EL (cell line): ENCODE measurements at regions not wholly inside any gene's neighbourhood (a gene's known extent, or its start where the extent isn't known, plus 50 kb on each side); places are given as distances from the start of the nearest gene placed in this dataset.
"Not testable (repeated sequence)": the region's sequence is repeated elsewhere in the genome, so short reads cannot be mapped to it uniquely, and the experiment has no call there.

Experiments used
- DNase-seq: peaks from one replicate; pipeline ENCODE4 v3.0.0-alpha.2; 2016

DNA sequence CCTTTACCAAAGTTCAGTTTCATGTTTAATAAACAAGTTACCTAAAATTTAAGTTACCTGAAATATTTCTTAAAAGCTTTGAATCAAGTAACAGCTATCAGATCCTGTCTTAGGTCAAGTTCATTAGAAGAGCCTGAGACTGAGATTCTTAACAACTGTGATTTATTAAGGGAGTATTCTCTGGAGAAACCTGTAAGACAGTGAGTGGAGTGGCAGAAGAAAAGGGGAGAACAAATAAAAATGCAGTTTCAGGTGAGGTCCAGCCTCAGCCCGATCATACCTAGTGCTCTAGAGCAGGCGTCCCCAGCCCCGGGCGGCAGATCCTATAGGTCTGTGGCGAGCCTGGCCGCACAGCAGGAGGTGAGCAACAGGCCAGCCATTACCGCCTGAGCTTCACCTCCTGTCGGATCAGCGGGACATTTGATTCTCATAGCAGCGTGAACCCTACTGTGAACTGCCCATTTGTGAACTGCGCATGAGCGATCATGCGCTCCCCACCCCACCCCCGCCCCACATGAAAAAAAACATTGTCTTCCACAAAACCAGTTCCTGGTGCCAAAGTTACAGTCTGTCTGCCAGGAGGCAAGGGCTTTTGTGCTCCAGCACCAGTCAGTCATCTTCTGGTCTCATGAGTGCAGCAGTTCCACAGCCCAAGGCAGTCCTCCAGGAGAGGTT is 59.2 kb upstream of the ADGRB3 start:
- DNase-seq, result no peak

DNA sequence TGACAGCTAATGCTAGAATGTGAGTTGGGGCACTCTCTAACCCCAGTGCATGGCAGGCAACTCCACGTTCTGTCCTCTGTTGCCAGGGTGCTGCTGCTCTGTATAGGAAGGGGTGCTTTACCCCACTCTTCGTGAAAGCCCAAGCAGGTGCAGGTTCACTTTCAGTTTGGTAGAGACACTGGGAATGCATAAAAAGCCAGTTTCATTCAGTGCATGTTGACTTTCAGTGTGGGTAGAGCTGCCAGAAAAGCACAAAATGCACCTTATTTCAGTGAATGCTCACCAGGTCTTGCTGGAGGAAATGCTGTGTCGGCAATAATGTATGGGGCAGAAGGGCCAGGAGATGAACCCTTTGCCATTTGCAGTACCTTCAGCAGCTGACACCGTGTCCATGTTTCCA is 62.1 kb upstream of the ADGRB3 start:
- no peak for DNase-seq

DNA sequence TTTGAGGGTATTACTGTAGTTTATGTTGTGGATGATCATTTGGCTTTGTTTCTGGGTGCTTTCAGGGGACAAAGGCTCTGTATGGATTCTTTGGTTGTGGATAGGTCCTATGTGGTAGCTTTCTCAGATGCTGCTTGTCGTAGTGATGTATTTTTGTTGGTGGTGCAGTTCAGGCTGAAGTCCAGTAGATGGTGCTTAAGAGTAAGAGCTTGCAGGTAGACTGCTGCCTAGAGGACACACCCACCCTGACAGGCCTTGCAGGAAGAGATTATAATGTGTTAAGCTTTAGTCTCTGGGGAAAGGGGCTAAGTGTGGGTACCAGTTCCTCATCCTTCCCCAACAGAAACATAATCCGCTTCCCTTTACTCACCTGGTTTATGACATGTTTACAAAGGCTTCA is 62.6 kb upstream of the ADGRB3 start:
- DNase-seq, result no peak

DNA sequence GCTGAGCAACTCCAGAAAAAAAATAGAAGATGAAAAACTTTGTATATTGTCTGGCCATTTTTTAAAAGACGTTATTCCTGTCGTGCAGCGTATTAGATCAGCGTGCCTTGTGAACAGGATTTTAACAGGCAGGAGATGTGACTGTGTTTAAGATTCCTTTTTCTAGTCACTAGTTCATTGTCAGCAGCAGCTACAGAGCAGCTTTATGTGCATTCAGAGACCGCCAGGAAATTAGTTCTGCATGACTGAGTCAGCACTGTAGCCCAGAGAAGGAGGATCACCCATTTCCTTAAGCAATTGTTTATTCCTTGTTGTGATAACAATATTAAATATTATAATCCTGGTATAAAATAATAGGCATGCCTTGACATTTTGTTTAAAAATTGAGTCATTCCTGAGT is 75.4 kb upstream of the ADGRB3 start:
- DNase-seq, result no peak

DNA sequence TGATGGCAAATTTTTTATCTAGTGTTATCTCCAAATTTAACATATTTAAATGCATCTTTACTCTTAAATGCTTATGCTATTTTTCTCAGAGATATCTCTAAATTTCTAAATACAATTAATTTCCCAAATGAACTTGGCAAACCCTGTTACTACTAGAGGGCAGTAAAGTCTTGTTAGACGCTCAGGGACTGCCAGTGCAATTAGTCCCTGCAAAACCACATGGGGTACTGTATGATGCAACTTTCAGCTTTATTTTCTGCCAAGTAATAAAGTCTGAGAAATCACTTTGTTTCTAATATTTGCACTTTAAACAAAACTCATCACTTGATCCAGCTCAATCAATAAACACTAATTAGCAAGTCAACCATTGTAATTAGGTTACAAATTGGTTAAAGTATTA is 76.0 kb upstream of the ADGRB3 start:
- DNase-seq, result no peak

DNA sequence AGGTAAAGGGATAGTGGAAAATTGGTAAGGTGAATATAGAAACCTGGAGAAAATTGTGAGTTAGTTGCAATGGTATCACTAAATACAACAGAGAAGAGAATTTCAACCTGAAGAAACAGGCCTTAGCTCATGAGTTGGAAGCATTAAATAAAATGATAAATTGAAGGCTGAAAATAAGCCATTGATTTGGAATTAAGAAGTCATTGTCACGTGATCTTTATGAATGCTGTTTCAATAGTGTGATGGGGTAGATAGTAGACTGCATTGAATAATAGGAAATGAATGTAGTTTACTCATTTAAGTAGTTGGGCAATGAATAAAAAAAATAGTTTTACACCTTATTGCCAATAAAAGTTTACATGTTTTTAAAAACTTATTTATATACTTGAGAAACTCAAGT is 88.5 kb upstream of the ADGRB3 start:
- no peak for DNase-seq

DNA sequence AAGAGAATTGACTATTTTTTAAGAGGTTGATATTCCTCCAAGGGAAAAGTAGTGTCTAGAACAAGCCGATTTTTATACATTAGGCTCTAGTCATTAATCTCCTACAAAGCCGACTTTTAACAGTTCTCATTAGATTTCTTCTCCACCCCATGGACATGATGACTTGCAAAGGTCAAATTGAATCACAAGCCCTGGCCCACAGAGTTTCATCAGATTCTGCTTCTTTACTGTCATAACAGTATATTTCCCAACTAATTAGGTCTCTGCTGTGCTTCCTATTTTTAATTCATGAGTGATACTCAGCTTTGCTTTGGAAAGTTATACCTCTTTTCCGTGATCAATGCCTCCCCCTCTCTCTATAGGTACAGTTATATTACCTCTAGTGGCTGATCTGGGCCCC is 90.6 kb upstream of the ADGRB3 start:
- no peak for DNase-seq

DNA sequence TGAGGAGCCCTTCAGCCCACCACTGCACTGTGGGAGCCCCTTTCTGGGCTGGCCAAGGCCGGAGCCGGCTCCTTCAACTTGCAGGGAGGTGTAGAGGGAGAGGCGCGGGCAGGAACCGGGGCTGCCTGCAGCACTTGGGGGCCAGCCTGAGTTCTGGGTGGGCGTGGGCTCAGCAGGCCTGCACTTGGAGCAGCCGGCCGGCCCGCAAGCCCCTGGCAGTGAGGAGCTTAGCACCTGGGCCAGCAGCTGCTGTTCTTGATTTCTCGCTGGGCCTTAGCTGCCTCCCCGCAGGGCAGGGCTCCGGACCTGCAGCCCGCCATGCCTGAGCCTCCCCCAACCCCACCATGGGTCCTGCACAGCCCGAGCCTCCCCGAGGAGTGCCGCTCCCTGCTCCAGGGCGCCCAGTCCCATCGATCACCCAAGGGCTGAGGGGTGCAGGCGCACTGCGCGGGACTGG is 101.7 kb upstream of the ADGRB3 start:
- DNase-seq, result no peak

DNA sequence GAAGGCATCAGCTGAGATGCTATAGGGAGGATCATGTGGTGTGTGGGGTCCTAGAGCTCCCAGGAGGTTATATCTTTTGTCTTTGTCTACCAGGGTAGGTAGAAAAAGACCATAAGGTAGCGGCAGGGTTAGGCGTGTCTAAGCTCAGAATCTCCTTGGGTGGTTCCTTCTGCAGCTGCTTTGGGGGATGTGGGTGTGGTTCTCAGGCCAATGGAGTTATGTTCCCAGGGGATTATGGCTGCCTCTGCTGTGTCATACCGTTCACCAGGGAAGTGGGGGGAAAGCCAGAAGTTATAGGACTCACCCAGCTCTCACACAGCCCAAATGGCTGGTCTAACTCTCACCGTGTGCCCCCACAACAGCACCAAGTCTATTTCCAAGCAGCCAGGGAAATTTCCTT is 107.4 kb upstream of the ADGRB3 start:
- no peak for DNase-seq

DNA sequence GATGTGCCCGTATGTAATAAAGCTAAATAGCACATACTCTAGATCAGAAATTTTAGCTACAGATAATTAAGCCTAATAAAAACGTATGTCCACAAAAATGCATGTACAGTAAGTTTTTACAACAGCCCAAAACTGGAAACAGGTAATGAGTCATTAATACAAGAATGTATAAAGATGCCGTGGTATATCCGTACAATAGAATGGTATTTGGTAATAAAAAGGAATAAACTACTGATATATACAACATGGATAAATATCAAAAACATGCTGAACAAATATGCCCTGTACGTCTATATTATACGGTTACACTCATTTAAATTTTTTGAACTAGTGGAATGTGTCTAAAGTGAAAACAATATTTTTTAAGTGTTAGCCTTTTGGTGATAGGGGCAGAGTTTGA is 128.2 kb upstream of the ADGRB3 start:
- no peak for DNase-seq

DNA sequence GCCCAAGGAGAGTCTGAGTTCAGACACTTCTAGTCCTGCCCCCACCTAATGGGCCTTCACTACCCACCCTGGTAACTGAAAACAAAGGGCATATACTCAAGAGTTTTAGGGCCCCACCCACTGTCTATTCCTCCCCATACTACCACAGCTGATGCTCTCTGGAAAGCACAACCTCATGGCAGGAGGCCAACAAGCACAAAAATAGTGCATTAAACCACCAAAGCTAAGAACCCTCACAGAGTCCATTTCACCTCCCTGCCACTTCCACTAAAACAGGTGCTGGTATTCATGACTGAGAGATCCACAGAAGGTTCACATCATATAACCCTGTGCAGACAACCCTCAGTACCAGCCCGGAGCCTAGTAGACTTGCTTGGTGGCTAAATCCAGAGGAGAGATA is 132.1 kb upstream of the ADGRB3 start:
- no peak for DNase-seq

DNA sequence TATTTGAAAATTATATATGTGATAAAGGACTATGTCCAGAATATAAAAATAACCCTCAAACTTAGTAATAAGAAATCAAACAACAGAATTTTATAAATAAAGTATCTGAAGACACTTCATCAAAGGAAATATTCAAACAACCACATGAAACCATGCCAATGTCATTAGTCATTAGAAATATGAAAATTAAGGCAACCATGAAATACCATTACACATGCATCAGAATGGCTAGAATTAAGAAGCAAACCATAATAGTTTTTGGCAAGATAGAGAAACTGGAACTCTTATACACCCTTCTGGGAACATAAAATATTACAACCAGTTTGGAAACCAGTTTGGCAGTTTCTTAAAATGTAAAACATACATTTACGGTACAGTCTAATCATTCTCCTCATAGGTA is 137.2 kb upstream of the ADGRB3 start:
- no peak for DNase-seq

DNA sequence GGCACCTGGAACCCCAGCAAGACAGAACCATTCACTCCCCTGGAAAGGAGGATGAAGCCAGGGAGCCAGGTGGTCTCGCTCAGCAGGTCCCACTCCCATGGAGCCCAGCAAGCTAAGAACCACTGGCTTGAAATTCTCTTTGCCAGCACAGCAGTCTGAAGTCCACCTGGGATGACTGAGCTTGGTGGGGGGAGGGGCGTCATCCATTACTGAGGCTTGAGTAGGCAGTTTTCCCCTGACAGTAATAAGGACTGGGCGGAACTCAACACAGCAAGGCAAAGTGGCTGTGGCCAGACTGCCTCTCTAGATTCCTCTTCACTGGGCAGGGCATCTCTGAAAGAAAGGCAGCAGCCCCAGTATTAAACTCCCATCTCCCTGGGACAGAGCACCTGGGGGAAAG is 140.2 kb upstream of the ADGRB3 start:
- DNase-seq, result not testable (repeated sequence)

DNA sequence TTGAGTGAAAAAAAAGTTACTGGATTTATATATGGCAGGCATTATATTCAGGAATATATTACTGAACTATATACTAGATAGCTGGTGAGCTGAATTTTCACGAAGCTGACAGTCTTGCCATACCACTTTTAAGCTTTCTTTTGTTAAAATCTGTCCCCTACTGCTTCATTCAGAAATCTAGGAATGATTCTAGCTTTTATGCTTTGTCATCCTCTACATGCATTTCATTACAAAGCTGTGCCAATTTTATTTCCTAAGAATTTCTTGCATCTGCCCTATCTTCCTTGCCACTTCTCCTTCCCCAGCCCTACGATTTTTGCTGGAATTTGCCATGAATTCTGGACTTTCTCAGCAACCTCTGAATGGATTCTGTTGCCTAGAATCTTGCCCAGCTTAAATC is 158.5 kb upstream of the ADGRB3 start:
- DNase-seq, result no peak

DNA sequence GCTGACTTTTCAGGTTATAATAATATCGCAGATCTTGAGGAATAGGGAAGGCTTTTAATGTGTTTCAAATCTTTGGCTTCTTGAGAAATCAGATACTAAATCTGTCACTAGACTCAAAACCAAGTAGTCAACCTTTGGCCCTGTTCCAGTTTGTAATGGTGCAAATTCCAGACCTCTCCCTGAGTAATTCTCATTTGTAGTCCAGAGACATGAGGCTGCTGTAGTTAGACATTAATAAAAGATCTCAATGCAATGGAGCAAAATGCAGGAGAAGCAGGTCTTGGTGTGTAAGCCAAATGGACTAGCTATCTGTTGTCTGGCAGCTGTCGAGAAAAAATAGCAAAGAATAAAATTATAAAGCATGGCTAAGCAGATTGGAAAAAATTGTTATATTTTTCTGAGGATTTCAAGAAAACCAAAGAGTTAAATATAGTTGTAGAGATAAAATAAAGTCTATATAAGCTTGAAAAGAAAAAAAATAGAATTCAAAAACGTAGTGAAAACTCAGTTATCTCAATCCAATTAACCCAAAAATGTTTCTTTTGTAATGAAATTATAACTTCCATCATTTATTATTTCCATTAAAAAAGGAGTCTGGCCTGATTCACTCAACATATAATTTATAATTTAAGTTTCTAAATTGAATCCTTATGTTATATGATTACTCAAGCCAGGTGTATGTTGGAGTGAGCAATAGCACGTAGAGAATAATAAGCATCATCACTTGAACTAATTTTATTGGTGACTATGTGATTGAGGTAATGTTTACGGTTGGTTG is 161.5 kb upstream of the ADGRB3 start:
- DNase-seq, result no peak

DNA sequence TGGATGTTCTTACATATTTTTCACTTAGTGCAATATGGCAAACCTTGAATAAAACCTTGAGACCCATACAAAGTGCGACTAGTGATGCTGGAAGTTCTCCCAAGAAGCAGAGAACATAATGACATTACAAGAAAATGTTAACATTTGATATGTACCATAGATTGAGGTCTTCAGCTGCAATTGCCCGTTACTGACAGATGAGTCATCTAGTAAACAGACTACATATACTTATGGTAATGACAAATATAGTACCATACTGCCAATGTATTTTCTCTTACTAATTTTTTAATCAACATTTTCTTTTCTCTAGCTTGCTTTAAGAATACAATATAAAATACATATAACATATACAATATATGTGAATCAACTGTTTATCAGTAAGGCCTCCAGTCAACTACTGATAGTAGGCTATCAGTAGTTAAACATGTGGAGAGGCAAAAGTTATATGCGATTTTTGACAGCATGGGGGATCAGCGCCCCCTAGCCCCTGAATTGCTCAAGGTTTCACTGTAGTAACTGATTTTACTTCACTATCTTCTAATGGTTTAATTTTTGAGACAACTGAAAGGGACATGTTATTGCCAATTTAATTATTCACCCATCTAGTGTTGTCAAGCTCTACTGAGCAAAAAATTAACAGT is 166.7 kb upstream of the ADGRB3 start:
- no peak for DNase-seq

DNA sequence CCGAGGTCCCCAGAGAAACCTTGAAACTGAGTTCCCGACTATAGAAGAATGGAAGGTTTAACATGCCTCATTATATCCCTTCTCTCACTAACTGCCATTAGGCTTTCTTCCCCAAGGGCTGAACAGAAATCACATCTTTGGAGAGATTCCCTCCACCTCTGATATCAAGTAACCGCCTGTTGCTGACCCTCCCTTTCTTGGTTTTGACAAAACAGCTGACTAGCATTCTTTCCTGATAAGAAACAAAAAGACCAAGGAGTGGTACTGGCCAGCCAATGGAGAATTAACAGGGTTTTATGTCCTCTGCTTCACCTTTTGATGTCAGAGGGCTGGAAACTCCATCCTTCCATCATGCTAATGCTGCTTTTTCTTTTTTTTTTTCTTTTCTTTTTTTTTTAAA is 176.6 kb upstream of the ADGRB3 start:
- DNase-seq, result no peak

DNA sequence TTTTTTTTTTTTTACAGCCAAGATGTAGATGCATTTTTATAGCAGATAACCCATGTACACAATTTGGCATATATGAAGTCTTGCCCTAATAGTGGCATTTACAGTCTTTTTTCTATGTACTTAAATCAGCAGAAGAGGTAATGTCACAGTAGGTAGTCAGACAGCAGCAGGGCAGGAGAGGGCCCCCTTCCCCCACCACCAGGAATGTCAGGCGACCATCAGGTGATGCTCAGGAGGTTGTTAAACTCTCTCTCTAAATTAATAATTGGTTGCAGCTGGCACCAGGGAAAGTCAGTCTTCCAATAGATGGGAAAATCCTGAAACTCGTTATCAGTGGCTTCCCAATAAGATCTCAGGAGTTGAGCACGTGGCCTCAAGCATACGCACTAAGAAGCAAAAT is 188.0 kb upstream of the ADGRB3 start:
- DNase-seq, result no peak

DNA sequence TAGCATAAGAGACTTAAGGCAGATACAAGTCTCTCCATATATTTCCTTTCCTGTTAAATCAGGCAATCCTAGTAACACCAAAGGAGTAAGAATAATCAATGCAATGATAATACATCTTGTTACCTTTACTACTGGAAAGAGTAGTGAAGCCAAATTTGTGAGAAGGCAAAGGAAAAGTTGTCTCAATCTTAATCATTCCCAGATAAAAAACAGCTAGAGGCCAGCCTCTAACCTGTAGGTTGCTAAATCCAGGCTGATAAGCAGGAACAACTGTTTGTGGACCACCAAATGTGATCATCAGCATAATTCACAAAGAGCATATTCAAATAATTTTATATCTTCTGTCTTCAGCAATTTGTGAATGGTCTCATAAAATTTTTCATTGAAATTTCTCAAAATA is 189.2 kb upstream of the ADGRB3 start:
- no peak for DNase-seq

DNA sequence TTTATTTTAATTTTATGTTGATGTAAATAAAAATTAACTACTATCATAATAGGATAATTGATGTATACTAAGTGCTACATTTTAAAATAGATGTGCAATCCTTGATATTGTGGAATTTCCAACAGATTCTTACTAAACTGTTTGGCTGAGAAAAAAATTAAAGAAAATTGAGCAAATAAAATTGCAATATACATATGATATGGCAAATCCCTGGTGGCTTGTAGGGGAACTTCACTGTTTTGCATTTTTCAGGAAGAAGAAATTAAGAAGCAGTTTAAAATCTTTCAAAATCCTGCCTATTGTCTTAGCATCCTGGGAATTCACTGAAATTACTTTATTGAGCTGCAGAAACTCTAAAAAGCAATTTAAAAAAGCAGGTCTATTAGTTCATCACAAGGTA is 191.4 kb upstream of the ADGRB3 start:
- DNase-seq, result no peak

DNA sequence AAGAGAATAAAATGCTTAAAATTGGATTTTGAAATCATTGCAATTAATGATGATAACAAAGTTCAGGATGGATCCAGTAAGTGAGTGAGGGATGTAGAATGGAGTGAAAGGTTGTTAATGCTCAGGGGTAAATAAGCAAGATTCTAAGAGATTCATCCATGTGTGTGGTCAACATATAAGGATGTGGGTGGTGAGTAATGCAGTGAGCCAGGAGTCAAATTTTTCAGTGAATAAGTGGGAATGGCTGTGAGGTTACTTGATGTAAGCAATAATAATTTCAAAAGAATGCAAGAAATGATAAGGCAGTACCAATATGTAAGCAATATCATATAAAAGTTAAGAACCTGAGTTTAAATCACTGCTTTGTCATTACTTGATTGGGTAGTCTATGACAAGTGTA is 207.5 kb upstream of the ADGRB3 start:
- no peak for DNase-seq

DNA sequence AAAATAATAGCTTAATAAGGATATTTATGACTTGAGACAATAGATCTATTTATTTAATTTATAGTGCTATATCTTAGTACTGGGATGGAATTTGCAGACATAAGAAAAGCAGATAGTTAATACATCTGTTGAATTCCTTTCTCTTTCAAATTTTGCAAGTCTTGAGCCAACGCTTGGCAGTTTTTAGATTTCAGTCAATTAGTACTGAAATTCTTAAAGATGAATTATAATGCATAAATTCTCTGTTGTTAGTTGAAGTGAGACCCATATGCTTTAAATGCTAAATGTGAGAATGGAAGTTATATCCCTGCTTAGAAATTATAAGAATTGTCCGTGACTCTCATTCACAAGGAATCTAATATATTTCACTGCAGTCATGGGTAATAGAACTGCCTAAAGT is 225.1 kb upstream of the ADGRB3 start:
- no peak for DNase-seq

DNA sequence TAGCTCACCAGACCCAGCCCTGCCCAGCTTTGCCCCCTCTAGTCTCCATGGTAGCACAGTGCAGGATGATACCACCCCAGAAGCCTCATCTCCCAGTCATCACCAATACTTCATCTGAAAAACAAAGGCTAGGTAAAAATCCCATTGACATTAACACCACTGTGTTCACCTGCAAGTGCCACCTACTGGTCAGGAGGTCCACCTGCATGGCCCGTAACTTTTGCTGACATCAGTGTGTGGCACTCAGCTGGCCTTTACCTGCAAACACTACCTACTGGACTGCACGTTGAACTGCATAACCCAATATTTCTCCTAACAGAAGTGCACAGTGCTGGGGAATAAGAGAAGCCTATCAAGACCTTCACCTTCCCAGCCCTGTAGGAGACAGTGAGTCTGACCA is 234.7 kb upstream of the ADGRB3 start:
- no peak for DNase-seq

DNA sequence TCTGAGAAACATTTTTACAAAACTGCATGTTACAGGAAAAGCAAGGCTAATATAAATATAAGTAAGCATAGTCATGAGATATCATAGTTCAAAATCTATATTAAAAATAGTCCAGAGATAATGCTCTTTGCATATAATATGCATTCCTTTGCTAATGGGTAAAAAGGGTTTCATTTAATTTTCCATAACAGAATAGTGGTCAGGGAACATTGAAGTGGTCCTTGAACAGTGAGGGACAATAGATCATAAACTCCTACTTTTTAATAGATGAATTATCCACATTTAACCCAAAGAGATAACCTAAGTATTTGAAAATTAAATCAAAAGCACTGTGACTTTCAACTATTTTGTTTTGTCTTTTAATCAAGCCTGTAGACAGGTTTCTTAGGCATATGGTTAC is 243.1 kb upstream of the ADGRB3 start:
- DNase-seq, result no peak
